GM23338 (cell line): ENCODE measurements at regions not wholly inside any gene's neighbourhood (a gene's known extent, or its start where the extent isn't known, plus 50 kb on each side); places are given as distances from the start of the nearest gene placed in this dataset.

ENCODE experiments used
- ATAC-seq: fragments of 200-7000 bp; cut with Tn5 transposase; 3 replicates; pipeline ENCODE4 v1.9.1; 2020
- DNase-seq: peaks from one replicate; pipeline ENCODE4 v3.0.0-alpha.2; 2015; ENCODE audit warnings: low spot score
- H2AFZ ChIP-seq: fragments of 200-600 bp; sonication (generic); 2 replicates; pipeline ENCODE4 v1.8.0; 2016; ENCODE audit warnings: antibody characterized with exemption, mild to moderate bottlenecking, moderate library complexity
- H3F3A ChIP-seq: fragments of 200-600 bp; sonication (generic); replicated peaks from 2 replicates; pipeline ENCODE4 v1.8.0; 2017; ENCODE audit warnings: antibody characterized with exemption, mixed run types, low read depth
- H3K27ac ChIP-seq: fragments of 200-600 bp; sonication (generic); 2 replicates; pipeline ENCODE4 v1.6.1; 2016; ENCODE audit warnings: low read depth
- H3K27me3 ChIP-seq: fragments of 200-600 bp; sonication (generic); 2 replicates; pipeline ENCODE4 v1.8.0; 2016; ENCODE audit warnings: mild to moderate bottlenecking, mixed run types, moderate library complexity; ENCODE audit not compliant: insufficient read depth
- H3K36me3 ChIP-seq: fragments of 200-600 bp; sonication (generic); 2 replicates; pipeline ENCODE4 v1.8.0; 2016; ENCODE audit warnings: mild to moderate bottlenecking; ENCODE audit not compliant: insufficient read depth
- H3K4me1 ChIP-seq: fragments of 200-600 bp; sonication (generic); 2 replicates; pipeline ENCODE4 v1.8.0; 2016; ENCODE audit warnings: mild to moderate bottlenecking, moderate library complexity; ENCODE audit not compliant: insufficient read depth
- H3K4me2 ChIP-seq: fragments of 200-600 bp; sonication (generic); 2 replicates; pipeline ENCODE4 v1.7.1; 2017; ENCODE audit warnings: mixed run types
- H3K4me3 ChIP-seq: fragments of 200-600 bp; sonication (generic); 2 replicates; pipeline ENCODE4 v1.6.1; 2016; ENCODE audit warnings: mixed run types
- H3K79me2 ChIP-seq: fragments of 200-600 bp; sonication (generic); replicated peaks from 2 replicates; pipeline ENCODE4 v1.8.0; 2017; ENCODE audit warnings: mild to moderate bottlenecking; ENCODE audit not compliant: insufficient read depth
- H3K9me2 ChIP-seq: fragments of 200-600 bp; sonication (generic); 2 replicates; pipeline ENCODE4 v1.8.0; 2017; ENCODE audit not compliant: insufficient read depth
- H4K20me1 ChIP-seq: fragments of 200-600 bp; sonication (generic); replicated peaks from 2 replicates; pipeline ENCODE4 v1.8.0; 2017; ENCODE audit warnings: mild to moderate bottlenecking; ENCODE audit not compliant: insufficient read depth
- H3K27ac Mint-ChIP-seq: 2 replicates; pipeline ENCODE4 v1.8.0; 2020; ENCODE audit warnings: inconsistent platforms, mild to moderate bottlenecking, moderate library complexity, mixed read lengths
- H3K27me3 Mint-ChIP-seq: 3 replicates; pipeline ENCODE4 v1.8.0; 2022; ENCODE audit warnings: low read depth, mild to moderate bottlenecking, moderate library complexity, mixed read lengths, inconsistent platforms; ENCODE audit not compliant: insufficient read depth, poor library complexity
- H3K36me3 Mint-ChIP-seq: 3 replicates; pipeline ENCODE4 v1.8.0; 2021; ENCODE audit warnings: low read depth, mild to moderate bottlenecking, inconsistent platforms, moderate library complexity, mixed read lengths
- H3K4me1 Mint-ChIP-seq: 3 replicates; pipeline ENCODE4 v1.8.0; 2020; ENCODE audit warnings: mild to moderate bottlenecking, inconsistent platforms, mixed read lengths
- H3K4me3 Mint-ChIP-seq: 3 replicates; pipeline ENCODE4 v1.8.0; 2021; ENCODE audit warnings: moderate library complexity, mild to moderate bottlenecking, inconsistent platforms, mixed read lengths
- H3K9me3 Mint-ChIP-seq: 3 replicates; pipeline ENCODE4 v1.8.0; 2020; ENCODE audit warnings: moderate library complexity, mild to moderate bottlenecking, inconsistent platforms, mixed read lengths
- CREB1 ChIP-seq: fragments of 250-450 bp; sonication (Bioruptor Pico); IDR thresholded peaks from 2 replicates; pipeline ENCODE4 v1.5.0; 2020; ENCODE audit warnings: low read depth, mild to moderate bottlenecking, moderate library complexity
- EZH2 ChIP-seq: fragments of 200-600 bp; sonication (generic); IDR thresholded peaks from one replicate; pipeline ENCODE4 v1.8.0; 2017; ENCODE audit warnings: antibody characterized with exemption, mild to moderate bottlenecking, low read depth; ENCODE audit not compliant: unreplicated experiment
- EZH2phosphoT487 ChIP-seq: fragments of 200-600 bp; sonication (generic); IDR thresholded peaks from one replicate; pipeline ENCODE4 v1.8.1; 2018; ENCODE audit warnings: antibody characterized with exemption; ENCODE audit not compliant: unreplicated experiment
- JUNB ChIP-seq: IDR thresholded peaks from one replicate; pipeline ENCODE4 v1.6.1; 2016; ENCODE audit warnings: antibody characterized with exemption; ENCODE audit not compliant: unreplicated experiment
- POLR2AphosphoS5 ChIP-seq: IDR thresholded peaks from 2 replicates; pipeline ENCODE4 v1.6.1; 2016; ENCODE audit warnings: antibody characterized with exemption, low read depth
- STAT1 ChIP-seq: IDR thresholded peaks from one replicate; pipeline ENCODE4 v1.6.1; 2016; ENCODE audit warnings: antibody characterized with exemption; ENCODE audit not compliant: unreplicated experiment
- ZNF331 ChIP-seq: fragments of 250-450 bp; sonication (Bioruptor Pico); IDR thresholded peaks from 2 replicates; pipeline ENCODE4 v1.5.0; 2020; ENCODE audit warnings: low read depth, mild to moderate bottlenecking, moderate library complexity
- TF ChIP-seq, protein P1 (sequence below): IDR thresholded peaks from one replicate; pipeline ENCODE4 v1.6.1; 2018; ENCODE audit warnings: antibody characterized with exemption; ENCODE audit not compliant: unreplicated experiment
- TF ChIP-seq, protein P2 (sequence below), 2 experiments: fragments of 200-600 bp in 1 of 2; sonication (generic) in 1 of 2; conservative IDR thresholded peaks; 2 replicates each; pipeline versions ENCODE4 v1.5.1 to v1.6.1; 2016 to 2017; ENCODE audit warnings: antibody characterized with exemption in 2 of 2, low read depth in 2 of 2, mild to moderate bottlenecking in 2 of 2, moderate library complexity in 1 of 2
- TF ChIP-seq, protein P3 (sequence below): IDR thresholded peaks from 2 replicates; pipeline ENCODE4 v1.6.1; 2016; ENCODE audit warnings: antibody characterized with exemption

DNA sequence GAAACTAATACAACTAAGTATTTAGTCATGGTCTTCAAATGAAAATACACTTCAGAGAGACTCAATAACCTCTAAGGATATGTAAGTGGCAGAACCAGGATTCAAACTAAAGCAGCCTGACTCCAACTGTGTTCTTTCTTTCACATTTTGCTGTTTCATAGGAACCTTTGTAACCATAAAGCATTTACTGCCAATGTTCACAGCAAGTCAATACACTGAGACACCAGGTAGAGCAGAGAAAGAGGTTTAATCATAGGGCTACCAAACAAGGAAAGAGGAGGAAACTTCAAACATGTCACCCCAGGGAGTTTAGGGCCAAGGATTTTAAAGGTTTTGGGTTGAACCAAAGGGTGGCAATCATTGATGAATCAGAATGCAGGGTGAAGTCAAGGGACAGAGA is 263.1 kb upstream of the PTGER4 start (continued):
- TF ChIP-seq, protein P1, sequence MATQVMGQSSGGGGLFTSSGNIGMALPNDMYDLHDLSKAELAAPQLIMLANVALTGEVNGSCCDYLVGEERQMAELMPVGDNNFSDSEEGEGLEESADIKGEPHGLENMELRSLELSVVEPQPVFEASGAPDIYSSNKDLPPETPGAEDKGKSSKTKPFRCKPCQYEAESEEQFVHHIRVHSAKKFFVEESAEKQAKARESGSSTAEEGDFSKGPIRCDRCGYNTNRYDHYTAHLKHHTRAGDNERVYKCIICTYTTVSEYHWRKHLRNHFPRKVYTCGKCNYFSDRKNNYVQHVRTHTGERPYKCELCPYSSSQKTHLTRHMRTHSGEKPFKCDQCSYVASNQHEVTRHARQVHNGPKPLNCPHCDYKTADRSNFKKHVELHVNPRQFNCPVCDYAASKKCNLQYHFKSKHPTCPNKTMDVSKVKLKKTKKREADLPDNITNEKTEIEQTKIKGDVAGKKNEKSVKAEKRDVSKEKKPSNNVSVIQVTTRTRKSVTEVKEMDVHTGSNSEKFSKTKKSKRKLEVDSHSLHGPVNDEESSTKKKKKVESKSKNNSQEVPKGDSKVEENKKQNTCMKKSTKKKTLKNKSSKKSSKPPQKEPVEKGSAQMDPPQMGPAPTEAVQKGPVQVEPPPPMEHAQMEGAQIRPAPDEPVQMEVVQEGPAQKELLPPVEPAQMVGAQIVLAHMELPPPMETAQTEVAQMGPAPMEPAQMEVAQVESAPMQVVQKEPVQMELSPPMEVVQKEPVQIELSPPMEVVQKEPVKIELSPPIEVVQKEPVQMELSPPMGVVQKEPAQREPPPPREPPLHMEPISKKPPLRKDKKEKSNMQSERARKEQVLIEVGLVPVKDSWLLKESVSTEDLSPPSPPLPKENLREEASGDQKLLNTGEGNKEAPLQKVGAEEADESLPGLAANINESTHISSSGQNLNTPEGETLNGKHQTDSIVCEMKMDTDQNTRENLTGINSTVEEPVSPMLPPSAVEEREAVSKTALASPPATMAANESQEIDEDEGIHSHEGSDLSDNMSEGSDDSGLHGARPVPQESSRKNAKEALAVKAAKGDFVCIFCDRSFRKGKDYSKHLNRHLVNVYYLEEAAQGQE = no peak

DNA sequence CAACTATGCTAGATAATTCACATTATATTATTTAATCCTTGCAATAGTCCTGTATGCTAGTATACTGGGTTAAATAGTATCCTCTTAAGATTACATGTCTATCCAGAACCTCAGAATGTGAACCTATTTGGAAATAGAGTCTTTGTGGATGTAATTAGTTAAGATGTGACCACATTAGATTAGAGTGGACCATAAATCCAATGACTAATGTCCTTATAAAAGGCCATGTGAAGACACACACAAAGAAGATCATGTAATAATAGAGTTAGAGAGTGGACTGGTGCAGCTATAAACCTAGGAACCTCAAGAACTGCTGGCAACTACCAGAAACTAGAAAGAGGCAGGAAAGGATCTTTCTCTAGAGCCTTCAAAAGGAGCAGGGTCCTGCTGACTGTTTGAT is 263.6 kb upstream of the PTGER4 start:
- H3K27me3 ChIP-seq = no peaks in the 10 kb centered on the region
- no peaks in the 10 kb centered on the region for H3K4me1 Mint-ChIP-seq
- H3K27ac ChIP-seq = no peak overlapping the region
- H3K4me1 ChIP-seq = no peaks in the 10 kb centered on the region
- H3K36me3 ChIP-seq = no peaks in the 10 kb centered on the region; the same call in 1 of the 2 replicates
- no peak for ATAC-seq
- no peaks in the 10 kb centered on the region for H3F3A ChIP-seq
- H3K4me3 Mint-ChIP-seq = no peak overlapping the region
- H3K9me3 Mint-ChIP-seq = peaks cover 14% of the 10 kb centered on the region; the same call in 2 of the 3 replicates
- H3K27ac Mint-ChIP-seq = no peak overlapping the region
- H3K9me2 ChIP-seq = peaks cover 7% of the 10 kb centered on the region
- no peak overlapping the region for H2AFZ ChIP-seq
- no peaks in the 10 kb centered on the region for H3K79me2 ChIP-seq
- no peak for DNase-seq
- H3K36me3 Mint-ChIP-seq = no peaks in the 10 kb centered on the region
- peaks cover 3% of the 10 kb centered on the region for H3K27me3 Mint-ChIP-seq
- H3K4me3 ChIP-seq = no peak overlapping the region
- H4K20me1 ChIP-seq = no peaks in the 10 kb centered on the region
- no peak overlapping the region for H3K4me2 ChIP-seq
- TF ChIP-seq CREB1 (CRISPR knock-in tag) = no peak
- TF ChIP-seq, protein P1 = no peak
- TF ChIP-seq ZNF331 (CRISPR knock-in tag) = no peak
- TF ChIP-seq POLR2AphosphoS5 = no peak
- TF ChIP-seq, protein P2, sequence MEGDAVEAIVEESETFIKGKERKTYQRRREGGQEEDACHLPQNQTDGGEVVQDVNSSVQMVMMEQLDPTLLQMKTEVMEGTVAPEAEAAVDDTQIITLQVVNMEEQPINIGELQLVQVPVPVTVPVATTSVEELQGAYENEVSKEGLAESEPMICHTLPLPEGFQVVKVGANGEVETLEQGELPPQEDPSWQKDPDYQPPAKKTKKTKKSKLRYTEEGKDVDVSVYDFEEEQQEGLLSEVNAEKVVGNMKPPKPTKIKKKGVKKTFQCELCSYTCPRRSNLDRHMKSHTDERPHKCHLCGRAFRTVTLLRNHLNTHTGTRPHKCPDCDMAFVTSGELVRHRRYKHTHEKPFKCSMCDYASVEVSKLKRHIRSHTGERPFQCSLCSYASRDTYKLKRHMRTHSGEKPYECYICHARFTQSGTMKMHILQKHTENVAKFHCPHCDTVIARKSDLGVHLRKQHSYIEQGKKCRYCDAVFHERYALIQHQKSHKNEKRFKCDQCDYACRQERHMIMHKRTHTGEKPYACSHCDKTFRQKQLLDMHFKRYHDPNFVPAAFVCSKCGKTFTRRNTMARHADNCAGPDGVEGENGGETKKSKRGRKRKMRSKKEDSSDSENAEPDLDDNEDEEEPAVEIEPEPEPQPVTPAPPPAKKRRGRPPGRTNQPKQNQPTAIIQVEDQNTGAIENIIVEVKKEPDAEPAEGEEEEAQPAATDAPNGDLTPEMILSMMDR (conservative IDR thresholded peaks at IDR 0.05; ENCODE audit: low read depth in 2 of 2) = no peak
- TF ChIP-seq STAT1 = no peak
- no peak for TF ChIP-seq EZH2
- no peak for TF ChIP-seq EZH2phosphoT487
- TF ChIP-seq JUNB = no peak
- TF ChIP-seq, protein P3, sequence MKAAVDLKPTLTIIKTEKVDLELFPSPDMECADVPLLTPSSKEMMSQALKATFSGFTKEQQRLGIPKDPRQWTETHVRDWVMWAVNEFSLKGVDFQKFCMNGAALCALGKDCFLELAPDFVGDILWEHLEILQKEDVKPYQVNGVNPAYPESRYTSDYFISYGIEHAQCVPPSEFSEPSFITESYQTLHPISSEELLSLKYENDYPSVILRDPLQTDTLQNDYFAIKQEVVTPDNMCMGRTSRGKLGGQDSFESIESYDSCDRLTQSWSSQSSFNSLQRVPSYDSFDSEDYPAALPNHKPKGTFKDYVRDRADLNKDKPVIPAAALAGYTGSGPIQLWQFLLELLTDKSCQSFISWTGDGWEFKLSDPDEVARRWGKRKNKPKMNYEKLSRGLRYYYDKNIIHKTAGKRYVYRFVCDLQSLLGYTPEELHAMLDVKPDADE = no peak
